ENCODE measurements at regions not wholly inside any gene's neighbourhood (a gene's known extent, or its start where the extent isn't known, plus 50 kb on each side); places are given as distances from the start of the nearest gene placed in this dataset.

DNA sequence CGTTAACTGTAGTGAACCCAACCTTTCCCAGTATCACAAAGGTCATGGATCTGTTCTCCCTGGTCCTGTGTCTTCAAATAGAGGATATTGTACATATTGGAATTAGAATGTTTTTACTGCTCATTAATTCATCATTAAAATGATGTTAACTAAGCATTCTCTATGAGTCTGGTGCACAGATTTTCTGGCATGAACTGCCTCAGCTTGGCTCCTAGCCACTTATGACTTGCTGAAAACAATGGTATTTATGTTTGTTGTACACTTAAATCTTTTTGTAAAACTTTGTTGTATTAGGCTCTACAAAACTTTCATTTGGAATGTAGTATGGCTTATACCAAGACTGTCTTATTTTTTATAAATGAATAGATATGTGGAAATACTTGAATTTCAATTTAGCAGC, 329.4 kb downstream of the TFEC start:
- Histone ChIP-seq H3K27me3 (ENCODE audit: control insufficient read depth, insufficient read depth, low read length) (no peaks in the 10 kb centered on the region), H3K36me3 (ENCODE audit: insufficient read depth, low read length) (no peaks in the 10 kb centered on the region), H3K4me3 (ENCODE audit: low read length) (no peak overlapping the region), H3K4me1 (ENCODE audit: control insufficient read depth, insufficient read depth, low read length) (no peaks in the 10 kb centered on the region), H3K9me3 (replicated peaks; ENCODE audit: low read length) (no peaks in the 10 kb centered on the region), H3K4me2 (ENCODE audit: low read length) (no peak overlapping the region), H3K9ac (ENCODE audit: low read depth, low read length) (no peak overlapping the region)

DNA sequence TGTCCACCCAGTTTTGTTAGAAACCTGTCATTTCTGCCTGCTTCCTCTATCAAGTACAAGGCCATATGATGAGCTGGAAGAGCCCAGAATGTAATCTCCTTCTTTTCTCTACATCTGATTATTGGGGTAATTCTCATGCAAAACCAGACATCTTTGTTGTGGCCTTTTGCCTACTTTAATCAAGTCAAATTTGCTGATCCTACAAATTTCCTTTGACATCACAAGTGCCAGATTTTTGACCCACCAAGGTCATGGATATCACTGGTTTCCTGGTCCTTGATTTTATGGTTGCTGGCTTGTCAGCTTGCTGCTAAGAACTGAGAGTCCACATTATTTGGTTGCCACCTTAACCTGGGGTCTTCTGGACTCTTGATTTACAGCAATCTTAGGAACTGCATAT, 336.1 kb downstream of the TFEC start:
- no peaks in the 10 kb centered on the region for H3K4me1 ChIP-seq (ENCODE audit: control insufficient read depth, insufficient read depth, low read length)
- H3K9ac ChIP-seq (ENCODE audit: low read depth, low read length): no peak overlapping the region
- H3K36me3 ChIP-seq (ENCODE audit: insufficient read depth, low read length): no peaks in the 10 kb centered on the region
- H3K4me3 ChIP-seq (ENCODE audit: low read length): no peak overlapping the region
- no peak overlapping the region for H3K4me2 ChIP-seq (ENCODE audit: low read length)
- no peaks in the 10 kb centered on the region for H3K27me3 ChIP-seq (ENCODE audit: control insufficient read depth, insufficient read depth, low read length)
- H3K9me3 ChIP-seq (replicated peaks; ENCODE audit: low read length): no peaks in the 10 kb centered on the region

DNA sequence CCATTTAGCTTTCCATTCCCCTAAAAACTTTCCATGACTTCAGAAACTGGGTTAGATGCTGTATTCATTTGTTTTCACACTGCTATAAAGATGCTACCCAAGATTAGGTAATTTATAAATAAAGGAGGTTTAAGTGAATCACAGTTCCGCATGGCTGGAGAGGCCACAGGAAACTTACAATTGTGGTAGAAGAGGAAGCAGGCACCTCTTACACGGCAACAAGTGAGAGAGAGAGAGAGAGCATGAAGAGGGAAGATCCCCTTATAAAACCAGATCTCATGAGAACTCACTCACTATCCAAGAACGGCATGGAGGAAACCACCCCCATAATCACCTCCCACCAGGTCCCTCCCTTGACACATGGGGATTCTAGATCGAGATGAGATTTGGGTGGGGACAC, 336.8 kb downstream of the TFEC start:
- Histone ChIP-seq H3K36me3 (ENCODE audit: insufficient read depth, low read length) (no peaks in the 10 kb centered on the region), H3K4me1 (ENCODE audit: control insufficient read depth, insufficient read depth, low read length) (no peaks in the 10 kb centered on the region), H3K27me3 (ENCODE audit: control insufficient read depth, insufficient read depth, low read length) (no peaks in the 10 kb centered on the region), H3K4me3 (ENCODE audit: low read length) (no peak overlapping the region), H3K9ac (ENCODE audit: low read depth, low read length) (no peak overlapping the region), H3K9me3 (replicated peaks; ENCODE audit: low read length) (no peaks in the 10 kb centered on the region), H3K4me2 (ENCODE audit: low read length) (no peak overlapping the region)

DNA sequence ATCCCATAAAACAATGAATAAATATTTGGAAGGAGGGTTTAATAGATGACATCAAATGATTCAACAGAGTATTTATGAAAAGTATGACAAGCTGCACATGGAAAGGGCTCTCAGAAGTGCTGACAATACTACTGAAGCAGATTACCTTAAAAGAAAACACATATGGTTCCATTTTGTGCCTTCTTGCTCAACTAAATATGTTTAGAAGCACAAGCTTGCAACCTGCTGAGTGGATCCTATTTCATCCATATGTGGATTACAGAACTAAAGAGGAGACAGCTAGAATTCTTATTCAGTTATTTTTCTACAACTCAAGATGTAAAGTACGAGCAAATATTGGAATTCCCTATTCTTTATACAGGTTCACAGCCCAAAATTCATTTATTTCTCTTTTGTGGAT, 340.6 kb downstream of the TFEC start:
- Histone ChIP-seq H3K4me3 (ENCODE audit: low read length) (no peak overlapping the region), H3K4me2 (ENCODE audit: low read length) (no peak overlapping the region), H3K4me1 (ENCODE audit: control insufficient read depth, insufficient read depth, low read length) (no peaks in the 10 kb centered on the region), H3K27me3 (ENCODE audit: control insufficient read depth, insufficient read depth, low read length) (no peaks in the 10 kb centered on the region), H3K9me3 (replicated peaks; ENCODE audit: low read length) (no peaks in the 10 kb centered on the region), H3K9ac (ENCODE audit: low read depth, low read length) (no peak overlapping the region), H3K36me3 (ENCODE audit: insufficient read depth, low read length) (no peaks in the 10 kb centered on the region)

DNA sequence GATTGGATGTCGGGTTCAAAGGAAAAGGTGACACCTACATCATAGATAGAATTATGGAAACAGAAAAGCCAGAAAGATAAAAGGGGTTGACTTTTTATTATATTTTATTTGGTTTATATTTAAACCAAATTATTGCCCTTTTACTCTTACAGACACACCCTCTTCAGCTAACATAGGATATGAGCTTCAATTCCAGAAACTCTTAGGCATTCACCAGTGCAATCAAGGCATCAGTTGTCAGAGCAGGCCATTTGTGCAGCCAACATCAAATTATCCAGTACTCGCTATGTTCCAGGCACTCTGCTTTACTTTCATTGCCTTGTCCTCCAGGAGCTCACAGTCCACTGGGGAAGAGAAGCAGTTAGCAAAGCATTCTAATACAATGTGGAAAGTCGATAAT, 347.5 kb downstream of the TFEC start:
- H3K9ac ChIP-seq (ENCODE audit: low read depth, low read length): no peak overlapping the region
- no peak overlapping the region for H3K4me2 ChIP-seq (ENCODE audit: low read length)
- H3K4me3 ChIP-seq (ENCODE audit: low read length): no peak overlapping the region
- H3K36me3 ChIP-seq (ENCODE audit: insufficient read depth, low read length): no peaks in the 10 kb centered on the region
- H3K9me3 ChIP-seq (replicated peaks; ENCODE audit: low read length): no peaks in the 10 kb centered on the region
- H3K27me3 ChIP-seq (ENCODE audit: control insufficient read depth, insufficient read depth, low read length): no peaks in the 10 kb centered on the region
- peaks cover 5% of the 10 kb centered on the region for H3K4me1 ChIP-seq (ENCODE audit: control insufficient read depth, insufficient read depth, low read length)

DNA sequence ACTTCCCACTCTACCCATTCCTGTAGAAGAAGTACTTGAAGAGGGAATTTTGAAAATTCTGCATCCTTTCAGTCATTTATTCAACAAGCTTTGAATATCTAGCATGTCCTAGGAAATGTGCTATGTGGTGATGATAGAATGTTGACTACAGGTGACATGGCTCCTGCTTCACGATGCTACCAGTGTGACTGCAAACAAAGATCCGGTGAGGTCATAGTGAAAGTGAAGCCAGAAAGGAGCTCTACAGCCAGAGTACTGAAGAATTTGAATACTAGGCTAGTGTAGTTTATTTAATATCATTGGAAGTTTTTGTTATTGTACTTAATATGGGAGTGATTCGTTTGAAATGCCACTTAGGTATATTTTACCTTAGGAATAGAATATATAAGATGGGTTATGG, 348.1 kb downstream of the TFEC start:
- peaks cover 11% of the 10 kb centered on the region for H3K4me1 ChIP-seq (ENCODE audit: control insufficient read depth, insufficient read depth, low read length)
- no peak overlapping the region for H3K9ac ChIP-seq (ENCODE audit: low read depth, low read length)
- H3K9me3 ChIP-seq (replicated peaks; ENCODE audit: low read length): no peaks in the 10 kb centered on the region
- no peaks in the 10 kb centered on the region for H3K36me3 ChIP-seq (ENCODE audit: insufficient read depth, low read length)
- H3K27me3 ChIP-seq (ENCODE audit: control insufficient read depth, insufficient read depth, low read length): no peaks in the 10 kb centered on the region
- no peak overlapping the region for H3K4me3 ChIP-seq (ENCODE audit: low read length)
- H3K4me2 ChIP-seq (ENCODE audit: low read length): no peak overlapping the region

DNA sequence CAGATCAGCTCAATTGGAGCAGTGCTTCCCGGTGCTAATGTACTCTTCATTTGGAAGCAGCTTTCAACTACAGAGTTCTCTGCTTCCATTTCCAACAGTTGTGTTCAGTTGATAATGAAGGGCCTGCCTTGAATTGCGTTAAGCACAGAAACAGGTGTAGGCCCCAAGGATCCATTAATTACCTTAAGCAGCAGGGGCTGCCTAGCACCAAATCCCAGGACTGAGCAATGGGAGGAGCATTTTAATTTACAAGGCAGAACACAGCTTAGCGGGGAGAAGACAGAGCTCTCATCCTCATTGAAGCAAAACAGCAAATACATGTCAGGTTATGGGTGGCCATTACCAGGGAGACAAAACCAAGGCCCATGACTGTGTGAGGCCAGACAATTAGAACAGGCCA, 349.6 kb downstream of the TFEC start:
- Histone ChIP-seq H3K4me2 (ENCODE audit: low read length) (no peak overlapping the region), H3K4me1 (ENCODE audit: control insufficient read depth, insufficient read depth, low read length) (peaks cover 12% of the 10 kb centered on the region), H3K36me3 (ENCODE audit: insufficient read depth, low read length) (no peaks in the 10 kb centered on the region), H3K4me3 (ENCODE audit: low read length) (no peak overlapping the region), H3K9me3 (replicated peaks; ENCODE audit: low read length) (no peaks in the 10 kb centered on the region), H3K27me3 (ENCODE audit: control insufficient read depth, insufficient read depth, low read length) (no peaks in the 10 kb centered on the region), H3K9ac (ENCODE audit: low read depth, low read length) (no peak overlapping the region)

DNA sequence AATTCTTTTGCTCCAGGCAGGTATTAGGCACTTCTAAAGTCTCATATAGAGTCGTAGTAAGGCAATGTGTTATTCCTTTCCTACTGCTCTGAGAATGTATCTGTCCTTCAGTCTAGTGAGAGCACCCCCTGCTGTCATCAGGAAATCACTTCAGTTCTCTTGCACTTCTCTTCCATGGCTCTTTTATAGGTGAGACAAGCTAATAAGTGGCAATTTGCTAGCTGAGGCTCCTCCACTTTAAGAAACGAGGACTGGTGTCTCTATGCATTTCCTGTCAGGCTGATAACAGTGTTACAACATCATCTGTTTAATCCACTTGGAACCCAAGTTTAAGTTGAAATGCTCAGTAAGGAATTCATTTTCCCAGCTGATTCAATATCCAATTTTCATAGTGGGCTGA, 350.6 kb downstream of the TFEC start:
- no peaks in the 10 kb centered on the region for H3K27me3 ChIP-seq (ENCODE audit: control insufficient read depth, insufficient read depth, low read length)
- no peak overlapping the region for H3K9ac ChIP-seq (ENCODE audit: low read depth, low read length)
- H3K9me3 ChIP-seq (replicated peaks; ENCODE audit: low read length): no peaks in the 10 kb centered on the region
- H3K4me1 ChIP-seq (ENCODE audit: control insufficient read depth, insufficient read depth, low read length): peaks cover 12% of the 10 kb centered on the region
- H3K4me3 ChIP-seq (ENCODE audit: low read length): no peak overlapping the region
- H3K4me2 ChIP-seq (ENCODE audit: low read length): no peak overlapping the region
- no peaks in the 10 kb centered on the region for H3K36me3 ChIP-seq (ENCODE audit: insufficient read depth, low read length)

DNA sequence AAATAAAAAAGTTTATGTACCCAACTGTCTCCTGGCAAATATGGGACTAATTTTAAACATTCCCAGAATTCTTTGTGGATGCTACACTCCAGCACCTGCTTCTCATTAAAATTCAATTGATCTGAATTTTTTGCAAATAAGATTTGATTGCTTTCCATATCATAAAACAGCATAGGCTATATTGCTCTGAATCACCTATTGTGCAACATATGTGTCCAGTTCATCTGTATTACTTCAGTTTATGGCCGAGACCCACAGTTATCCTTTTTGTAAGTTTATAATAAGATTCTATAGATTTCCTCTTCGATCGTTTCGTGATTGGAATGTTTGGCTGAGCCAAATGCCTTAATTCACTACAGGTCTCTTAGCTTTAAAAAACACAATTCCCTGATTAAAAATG, 351.1 kb downstream of the TFEC start:
- H3K36me3 ChIP-seq (ENCODE audit: insufficient read depth, low read length): no peaks in the 10 kb centered on the region
- H3K9me3 ChIP-seq (replicated peaks; ENCODE audit: low read length): no peaks in the 10 kb centered on the region
- H3K4me3 ChIP-seq (ENCODE audit: low read length): no peak overlapping the region
- no peaks in the 10 kb centered on the region for H3K27me3 ChIP-seq (ENCODE audit: control insufficient read depth, insufficient read depth, low read length)
- H3K4me1 ChIP-seq (ENCODE audit: control insufficient read depth, insufficient read depth, low read length): peaks cover 12% of the 10 kb centered on the region
- H3K4me2 ChIP-seq (ENCODE audit: low read length): no peak overlapping the region
- H3K9ac ChIP-seq (ENCODE audit: low read depth, low read length): no peak overlapping the region

DNA sequence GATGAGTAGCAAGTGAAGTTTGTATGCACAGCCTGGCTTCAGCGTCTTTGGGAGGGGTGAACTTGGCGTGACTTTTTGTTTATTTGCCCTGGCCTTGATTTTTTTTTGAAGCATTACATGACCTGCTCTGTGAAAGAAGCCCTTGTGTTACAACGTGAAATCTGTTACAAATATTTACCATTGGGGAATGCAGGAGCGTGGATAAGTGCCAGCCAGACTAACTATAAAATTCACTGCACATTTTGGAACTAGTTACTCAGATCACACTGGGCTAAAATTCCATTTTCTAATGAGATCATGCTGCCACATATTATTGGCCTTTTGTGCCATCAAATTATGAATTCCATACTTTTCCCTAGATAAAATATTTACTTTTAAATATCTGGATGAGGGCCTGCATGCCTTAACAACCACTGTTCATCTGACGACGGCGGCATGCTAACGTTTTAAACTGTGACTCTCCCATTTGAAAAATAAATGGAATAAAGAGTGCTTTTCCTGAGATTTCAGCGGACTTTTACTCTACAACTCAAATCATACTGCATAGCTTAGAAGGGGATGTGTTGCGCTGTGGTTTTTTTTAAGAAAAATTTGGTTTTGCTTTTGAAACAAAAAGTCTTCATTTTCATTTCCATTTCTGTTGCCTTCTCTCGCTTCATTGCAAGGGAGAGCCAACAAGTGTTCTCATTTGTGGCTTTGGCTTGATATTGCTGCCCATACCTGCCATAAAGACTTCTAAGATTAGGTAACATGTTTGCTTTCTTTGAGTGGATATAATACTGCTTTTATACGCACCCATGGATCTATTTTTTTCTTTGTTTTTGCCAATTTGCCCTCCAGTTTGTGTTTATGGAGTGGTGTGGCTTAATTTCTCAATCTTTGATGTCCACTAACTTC, 352.2 kb downstream of the TFEC start:
- Histone ChIP-seq H3K4me1 (ENCODE audit: control insufficient read depth, insufficient read depth, low read length) (peaks cover 12% of the 10 kb centered on the region), H3K4me3 (ENCODE audit: low read length) (no peak overlapping the region), H3K9ac (ENCODE audit: low read depth, low read length) (no peak overlapping the region), H3K9me3 (replicated peaks; ENCODE audit: low read length) (no peaks in the 10 kb centered on the region), H3K27me3 (ENCODE audit: control insufficient read depth, insufficient read depth, low read length) (no peaks in the 10 kb centered on the region), H3K36me3 (ENCODE audit: insufficient read depth, low read length) (no peaks in the 10 kb centered on the region), H3K4me2 (ENCODE audit: low read length) (peak overlapping the region; percentile 17)

DNA sequence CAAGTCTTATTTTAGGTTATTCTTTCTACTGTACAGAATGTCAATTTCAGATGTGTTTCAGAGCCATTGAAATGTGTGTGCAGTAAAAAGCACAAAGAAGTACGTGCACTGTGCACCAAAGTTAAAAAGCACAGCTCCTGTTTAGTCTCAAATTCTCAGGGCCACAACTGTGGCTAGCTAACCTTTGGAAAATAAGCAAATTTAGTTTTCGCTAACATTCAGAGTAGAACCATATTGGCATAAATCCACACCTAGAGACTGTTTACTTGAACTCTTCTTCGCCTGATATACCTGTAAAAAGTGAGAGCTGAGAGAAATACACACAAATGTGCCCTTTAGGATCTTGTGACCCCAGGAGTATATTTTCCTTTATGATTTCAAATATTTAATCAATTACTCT, 353.9 kb downstream of the TFEC start:
- Histone ChIP-seq H3K4me1 (ENCODE audit: control insufficient read depth, insufficient read depth, low read length) (peaks cover 20% of the 10 kb centered on the region), H3K4me2 (ENCODE audit: low read length) (no peak overlapping the region)

DNA sequence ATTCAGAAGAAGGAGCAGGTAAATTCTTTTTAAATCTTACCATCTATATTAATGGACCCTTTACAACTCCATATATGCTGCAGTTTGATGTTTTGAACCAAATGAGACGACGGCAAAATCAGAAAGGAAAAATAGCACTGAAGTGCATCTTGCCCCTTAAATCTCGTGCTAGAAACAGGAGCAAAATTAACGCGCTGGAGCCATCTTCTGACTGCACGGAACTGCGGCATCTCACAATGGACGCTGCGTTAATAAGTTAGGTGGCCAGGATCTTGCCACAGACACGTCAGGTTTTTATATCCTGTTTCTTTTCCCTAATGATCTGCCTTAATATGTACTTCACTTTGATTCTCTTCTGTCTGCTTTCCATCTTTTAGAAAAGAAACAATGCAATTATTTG, 354.5 kb downstream of the TFEC start:
- Histone ChIP-seq H3K27me3 (ENCODE audit: control insufficient read depth, insufficient read depth, low read length) (no peaks in the 10 kb centered on the region), H3K9me3 (replicated peaks; ENCODE audit: low read length) (no peaks in the 10 kb centered on the region), H3K4me3 (ENCODE audit: low read length) (no peak overlapping the region), H3K36me3 (ENCODE audit: insufficient read depth, low read length) (no peaks in the 10 kb centered on the region), H3K9ac (ENCODE audit: low read depth, low read length) (no peak overlapping the region), H3K4me1 (ENCODE audit: control insufficient read depth, insufficient read depth, low read length) (peaks cover 26% of the 10 kb centered on the region), H3K4me2 (ENCODE audit: low read length) (peak overlapping the region; percentile 25)

More for the DNA sequence above, 353.9 kb downstream of the TFEC start:
- H3K27me3 ChIP-seq (ENCODE audit: control insufficient read depth, insufficient read depth, low read length): no peaks in the 10 kb centered on the region
- no peaks in the 10 kb centered on the region for H3K36me3 ChIP-seq (ENCODE audit: insufficient read depth, low read length)
- no peak overlapping the region for H3K4me3 ChIP-seq (ENCODE audit: low read length)
- no peak overlapping the region for H3K9ac ChIP-seq (ENCODE audit: low read depth, low read length)
- no peaks in the 10 kb centered on the region for H3K9me3 ChIP-seq (replicated peaks; ENCODE audit: low read length)

Measured in skeletal muscle satellite cell (primary cell).